CD4-positive, alpha-beta T cell (primary cell): ENCODE measurements at regions not wholly inside any gene's neighbourhood (a gene's known extent, or its start where the extent isn't known, plus 50 kb on each side); places are given as distances from the start of the nearest gene placed in this dataset.

ENCODE experiments used
- ATAC-seq: fragments of 200-7000 bp; cut with Tn5 transposase; one replicate; pipeline ENCODE4 v1.10.0; 2022; ENCODE audit warnings: mild to moderate bottlenecking; ENCODE audit not compliant: poor library complexity
- CTCF ChIA-PET: fragments of 350-600 bp; sonication (Branson Sonifier 250); formaldehyde crosslinking; loops from one replicate; lab custom pipeline; 2021; ENCODE audit warnings: antibody characterized with exemption, inconsistent platforms; lab: Charles Lee
- POLR2A ChIA-PET: fragments of 350-600 bp; sonication (Branson Sonifier 250); formaldehyde crosslinking; loops from one replicate; lab custom pipeline; 2021; ENCODE audit warnings: antibody characterized with exemption, inconsistent platforms; lab: Charles Lee
- DNase-seq, 14 experiments: peaks; one replicate each; pipeline ENCODE4 v3.0.0-alpha.2; 2013 to 2020; ENCODE audit warnings: mixed read lengths in 2 of 14
- H3K27ac ChIP-seq, 2 donors: one replicate each; pipeline versions ENCODE4 v1.5.1 to v1.7.0; 2013; ENCODE audit warnings: low read length in 2 of 2, low read depth in 1 of 2, mild to moderate bottlenecking in 1 of 2
- H3K27me3 ChIP-seq, 2 experiments: 1 replicate in 1 of 2; 2 replicates in 1 of 2; pipeline versions ENCODE4 v1.6.1 to v1.7.0; 2013; ENCODE audit warnings: low read length in 2 of 2, control low read depth in 1 of 2, mild to moderate bottlenecking in 1 of 2, moderate library complexity in 1 of 2; ENCODE audit not compliant: insufficient read depth in 2 of 2, control insufficient read depth in 1 of 2
- H3K36me3 ChIP-seq: one replicate; pipeline ENCODE4 v1.6.1; 2013; ENCODE audit warnings: low read length, control low read depth; ENCODE audit not compliant: insufficient read depth
- H3K4me1 ChIP-seq: one replicate; pipeline ENCODE4 v1.6.1; 2013; ENCODE audit warnings: low read length, control low read depth; ENCODE audit not compliant: insufficient read depth
- H3K4me3 ChIP-seq: one replicate; pipeline ENCODE4 v1.5.1; 2013; ENCODE audit warnings: mild to moderate bottlenecking, low read length, moderate library complexity
- H3K9me3 ChIP-seq, 2 experiments: 1 replicate in 1 of 2; 2 replicates in 1 of 2; pipeline versions ENCODE4 v1.6.1 to v1.7.0; 2013; ENCODE audit warnings: low read length in 2 of 2, mild to moderate bottlenecking in 2 of 2, control low read depth in 1 of 2, moderate library complexity in 1 of 2; ENCODE audit not compliant: control insufficient read depth in 1 of 2, insufficient read depth in 1 of 2
- H3K27ac Mint-ChIP-seq: one replicate; pipeline ENCODE4 v1.8.0; 2020; ENCODE audit warnings: mixed read lengths
- H3K27me3 Mint-ChIP-seq: one replicate; pipeline ENCODE4 v1.8.0; 2021; ENCODE audit warnings: mixed read lengths
- H3K36me3 Mint-ChIP-seq: one replicate; pipeline ENCODE4 v1.8.0; 2021; ENCODE audit warnings: low read depth, mixed read lengths
- H3K4me1 Mint-ChIP-seq: one replicate; pipeline ENCODE4 v1.8.0; 2021; ENCODE audit warnings: low read depth, mixed read lengths
- H3K4me3 Mint-ChIP-seq: one replicate; pipeline ENCODE4 v1.8.0; 2020; ENCODE audit warnings: mild to moderate bottlenecking, mixed read lengths
- H3K9me3 Mint-ChIP-seq: one replicate; pipeline ENCODE4 v1.8.0; 2020; ENCODE audit warnings: mixed read lengths
- CTCF ChIP-seq: fragments of 200-600 bp; IDR thresholded peaks from one replicate; pipeline ENCODE4 v1.8.0; 2022; ENCODE audit warnings: antibody characterized with exemption, mild to moderate bottlenecking
- intact Hi-C, 2 experiments: fragments of 100-400 bp; cut with DNase I in 1 of 2; cut with micrococcal nuclease in 1 of 2; formaldehyde crosslinking; loops; one replicate each; pipeline versions ENCODE4 v1.15.1 to v1.9.0; 2023 to 2025; cut with DNase I, micrococcal nuclease

- Histone ChIP-seq H3K36me3 (no peaks in the 10 kb centered on the region), H3K4me3 (no peak overlapping the region), H3K4me1 (no peaks in the 10 kb centered on the region), H3K27me3 (no peaks in the 10 kb centered on the region), H3K27ac (no peak overlapping the region), H3K9me3 (no peaks in the 10 kb centered on the region)
- ATAC-seq (no peak), DNase-seq (no peak)
- Mint-ChIP-seq H3K27ac (no peak overlapping the region), H3K27me3 (no peaks in the 10 kb centered on the region), H3K9me3 (no peaks in the 10 kb centered on the region), H3K36me3 (no peaks in the 10 kb centered on the region), H3K4me1 (no peaks in the 10 kb centered on the region), H3K4me3 (no peak overlapping the region)
- no peak for TF ChIP-seq CTCF
- intact Hi-C loops, result no loop called here
- POLR2A ChIA-PET, result no interaction called here
- CTCF ChIA-PET, result no interaction called here
Observed at GRCh38 chr3:107323723-107324122, 53.5 kb upstream of the CCDC54 start.

DNA sequence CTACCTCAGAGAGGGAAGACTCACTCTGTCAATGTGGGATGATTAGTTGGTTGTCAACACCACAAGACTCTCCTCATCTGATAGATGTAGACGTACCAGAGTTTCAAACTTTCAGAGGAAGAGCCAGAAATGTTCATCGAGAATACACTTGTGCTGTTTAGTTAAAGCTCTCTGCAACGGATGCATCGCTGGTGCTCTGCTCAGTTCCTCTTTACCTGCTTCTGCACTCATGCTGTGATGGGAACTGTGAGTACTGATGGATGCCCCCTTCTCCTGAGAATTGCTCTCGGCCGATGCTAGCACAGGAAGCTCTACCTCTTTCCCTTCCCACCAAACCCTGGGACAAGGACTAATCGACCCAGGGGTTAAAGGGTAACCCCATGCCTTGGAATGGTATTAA lies 51.8 kb upstream of the CCDC54 start:
- ChIA-PET POLR2A (no interaction called here), CTCF (no interaction called here)
- H3K4me1 Mint-ChIP-seq, result no peaks in the 10 kb centered on the region
- no peak overlapping the region for H3K27ac Mint-ChIP-seq
- H3K4me3 Mint-ChIP-seq, result no peak overlapping the region
- H3K36me3 Mint-ChIP-seq, result no peaks in the 10 kb centered on the region
- H3K27me3 Mint-ChIP-seq, result no peaks in the 10 kb centered on the region
- no peaks in the 10 kb centered on the region for H3K9me3 Mint-ChIP-seq
- DNase-seq (no peak), ATAC-seq (no peak)
- intact Hi-C loops, result no loop called here
- Histone ChIP-seq H3K9me3 (no peaks in the 10 kb centered on the region), H3K27me3 (no peaks in the 10 kb centered on the region), H3K27ac (no peak overlapping the region), H3K4me1 (no peaks in the 10 kb centered on the region), H3K36me3 (no peaks in the 10 kb centered on the region), H3K4me3 (no peak overlapping the region)
- TF ChIP-seq CTCF, result no peak
